HG03457 (cell line): ENCODE measurements at regions not wholly inside any gene's neighbourhood (a gene's known extent, or its start where the extent isn't known, plus 50 kb on each side); places are given as distances from the start of the nearest gene placed in this dataset.
"Not testable (repeated sequence)": the region's sequence is repeated elsewhere in the genome, so short reads cannot be mapped to it uniquely, and the experiment has no call there.

Source experiments
- ATAC-seq: cut with Tn5 transposase; IDR thresholded peaks from one replicate; pipeline ENCODE4 v1.9.1; 2021; ENCODE audit warnings: moderate number of reproducible peaks; ENCODE audit not compliant: unreplicated experiment

DNA sequence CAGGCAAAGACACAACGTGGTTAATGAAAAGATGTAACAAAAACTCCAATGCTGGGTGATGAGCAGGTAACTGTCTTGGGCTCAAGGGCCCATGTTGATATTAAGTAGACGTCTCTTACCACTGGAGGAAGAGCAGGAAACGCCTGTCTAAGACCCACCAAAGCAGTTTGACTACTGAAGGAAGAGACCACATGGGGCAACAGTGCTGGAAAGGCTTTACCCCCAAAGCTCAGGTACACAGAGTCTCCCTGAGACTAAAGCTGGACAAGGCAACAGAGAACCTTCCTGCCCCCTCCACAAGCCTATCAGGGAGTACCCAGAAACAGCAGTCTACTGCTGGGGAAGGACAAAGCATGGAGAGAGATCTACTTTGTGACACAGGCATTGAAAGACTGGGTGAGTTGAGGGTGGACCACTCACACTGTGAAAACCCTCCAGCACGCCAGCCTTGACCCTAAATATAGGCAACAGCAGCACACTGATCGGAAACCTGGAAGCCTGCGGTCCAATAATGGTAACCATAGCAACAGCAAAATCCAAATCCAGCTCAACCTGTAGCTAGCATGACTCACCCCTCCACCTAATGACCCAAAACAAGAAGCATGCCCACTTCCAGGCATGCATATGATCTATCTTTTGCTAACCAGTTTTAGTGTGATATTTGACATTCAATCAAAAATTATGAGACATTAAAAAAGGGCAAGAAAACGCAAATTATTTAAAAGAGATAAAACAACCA is 270.5 kb upstream of the SDK2 start:
- ATAC-seq = no peak

DNA sequence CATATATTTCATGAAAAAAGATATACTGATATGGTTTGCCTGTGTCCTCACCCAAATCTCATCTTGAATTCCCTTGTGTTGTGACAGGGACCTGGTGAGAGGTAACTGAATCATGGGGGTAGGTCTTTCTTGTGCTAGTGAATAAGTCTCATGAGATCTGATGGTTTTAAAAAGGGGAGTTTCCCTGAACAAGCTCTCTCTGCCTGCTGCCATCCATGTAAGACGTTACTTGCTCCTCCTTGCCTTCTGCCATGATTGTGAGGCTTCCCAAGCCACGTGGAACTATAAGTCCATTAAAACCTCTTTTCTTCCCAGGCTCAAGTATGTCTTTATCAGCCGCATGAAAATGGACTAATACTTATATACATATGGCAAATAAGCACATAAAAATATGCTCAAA is 274.8 kb upstream of the SDK2 start:
- not testable (repeated sequence) for ATAC-seq

DNA sequence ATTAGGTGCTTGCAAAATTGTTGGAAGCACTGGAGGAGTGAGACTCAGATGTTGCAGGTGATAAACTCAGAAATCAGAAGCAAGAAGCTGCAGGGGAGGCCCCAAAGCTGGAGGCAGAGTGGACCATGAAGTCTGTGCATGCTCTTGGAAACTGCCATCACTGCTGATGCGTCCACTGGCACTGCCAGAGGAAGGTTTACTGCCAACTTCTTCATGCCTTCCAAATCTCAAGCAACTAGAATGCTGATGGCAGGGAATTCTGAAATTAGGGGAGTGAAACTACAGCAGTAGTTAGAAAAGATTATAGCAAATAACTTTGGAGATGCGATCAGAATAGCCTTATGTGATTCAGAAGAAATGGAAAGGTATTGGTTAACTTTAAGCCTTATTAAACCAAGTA is 277.1 kb upstream of the SDK2 start:
- no peak for ATAC-seq

DNA sequence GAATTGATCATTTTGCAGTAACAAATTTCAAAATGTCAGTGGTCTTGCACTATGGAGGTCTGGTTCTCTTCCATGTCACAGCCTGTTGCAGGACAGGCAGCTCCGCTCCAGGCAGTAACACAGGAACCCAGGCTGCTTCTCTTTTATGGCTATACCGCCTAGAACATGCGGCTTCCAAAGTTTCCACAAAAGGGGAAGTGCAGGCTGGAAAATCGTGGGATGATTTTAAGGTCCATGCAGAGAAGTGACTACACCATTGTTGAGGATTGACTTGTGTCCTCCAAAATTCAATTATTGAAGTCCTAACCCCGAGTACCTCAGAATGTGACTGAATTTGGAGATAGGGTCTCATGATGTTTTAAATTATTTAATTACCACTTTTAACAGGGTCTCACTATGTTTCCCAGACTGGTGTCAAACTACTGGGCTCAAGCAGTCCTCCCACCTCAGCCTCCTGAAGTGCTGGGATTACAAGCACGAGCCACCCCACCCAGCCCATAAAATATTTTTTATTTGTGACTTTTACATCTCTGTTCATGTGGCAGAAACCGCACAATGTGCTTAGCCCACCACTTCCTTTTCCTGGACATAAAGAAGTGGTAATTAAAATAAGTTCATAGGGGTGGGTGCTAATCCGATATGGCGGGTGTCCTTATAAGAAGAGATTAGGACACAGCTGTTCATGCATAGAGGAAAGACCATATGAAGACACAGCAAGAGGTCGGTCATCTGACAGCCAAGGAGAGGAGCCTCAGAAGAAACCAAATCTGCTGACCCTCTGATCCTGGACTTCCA is 279.2 kb upstream of the RPL38 start:
- ATAC-seq = no peak

DNA sequence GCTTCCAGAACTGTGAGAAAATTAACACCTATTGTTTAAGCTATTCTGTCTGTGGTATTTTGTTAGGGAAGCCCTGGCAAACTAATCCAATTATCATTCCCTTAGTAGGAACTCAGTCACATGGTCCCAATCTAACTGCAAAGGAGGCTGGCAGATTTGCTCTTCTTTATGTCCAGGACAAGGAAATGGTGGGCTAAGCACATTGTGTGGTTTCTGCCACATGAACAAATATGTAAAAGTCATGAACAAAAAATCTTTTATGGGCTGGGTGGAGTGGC is 278.6 kb upstream of the RPL38 start:
- ATAC-seq = no peak

DNA sequence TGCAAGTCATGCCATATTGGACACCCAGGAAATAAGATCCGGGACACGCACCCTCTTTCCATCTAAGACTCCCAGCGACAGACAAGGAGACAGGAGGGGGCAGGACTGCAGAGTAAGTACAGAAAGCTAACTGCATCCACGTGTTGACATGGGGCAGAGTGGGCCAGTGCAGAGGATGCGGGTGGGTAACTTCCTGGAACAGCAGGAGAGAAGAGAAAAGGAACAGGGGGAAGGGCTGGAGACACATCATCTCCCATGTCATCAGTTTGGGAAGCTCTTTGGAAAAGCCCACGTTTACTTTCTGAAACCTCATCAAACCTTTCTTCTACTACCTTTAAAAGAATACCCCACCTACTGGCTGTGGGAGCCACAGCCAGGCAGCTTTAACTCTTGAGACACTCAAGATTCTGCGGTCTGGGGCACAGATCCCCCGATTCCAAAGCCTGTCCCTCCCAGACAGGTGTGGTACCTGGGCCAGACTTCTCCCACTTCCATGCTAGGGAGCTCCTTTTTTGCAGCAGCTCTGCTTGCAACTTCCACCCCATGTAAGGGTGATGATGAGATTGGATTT is 273.5 kb upstream of the RPL38 start:
- no peak for ATAC-seq

DNA sequence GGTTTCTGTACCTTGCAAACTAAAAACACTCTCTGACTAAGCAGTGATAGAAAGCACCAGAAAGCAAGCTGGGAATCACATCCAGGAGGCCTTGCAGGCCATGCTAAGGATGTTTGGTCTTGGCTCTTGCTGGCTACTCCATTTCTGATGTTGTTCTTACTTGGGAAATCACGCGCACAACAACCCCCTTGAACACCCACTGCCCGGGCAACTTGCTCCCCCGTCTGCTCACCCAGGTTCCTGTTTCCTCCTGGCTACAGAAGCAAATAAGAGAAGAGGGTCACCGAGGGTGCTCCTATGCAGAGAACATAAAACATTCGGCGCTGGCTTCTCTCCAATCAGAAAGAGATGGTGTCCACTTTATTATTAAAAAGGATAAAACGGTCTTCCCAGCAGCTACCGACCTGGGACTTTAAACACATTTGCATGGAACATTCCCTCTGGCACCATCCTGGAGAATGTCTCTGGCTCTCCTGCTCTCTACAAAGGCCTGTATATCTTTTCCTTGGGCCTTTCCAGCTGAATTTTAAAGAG is 271.2 kb upstream of the RPL38 start:
- ATAC-seq = no peak

DNA sequence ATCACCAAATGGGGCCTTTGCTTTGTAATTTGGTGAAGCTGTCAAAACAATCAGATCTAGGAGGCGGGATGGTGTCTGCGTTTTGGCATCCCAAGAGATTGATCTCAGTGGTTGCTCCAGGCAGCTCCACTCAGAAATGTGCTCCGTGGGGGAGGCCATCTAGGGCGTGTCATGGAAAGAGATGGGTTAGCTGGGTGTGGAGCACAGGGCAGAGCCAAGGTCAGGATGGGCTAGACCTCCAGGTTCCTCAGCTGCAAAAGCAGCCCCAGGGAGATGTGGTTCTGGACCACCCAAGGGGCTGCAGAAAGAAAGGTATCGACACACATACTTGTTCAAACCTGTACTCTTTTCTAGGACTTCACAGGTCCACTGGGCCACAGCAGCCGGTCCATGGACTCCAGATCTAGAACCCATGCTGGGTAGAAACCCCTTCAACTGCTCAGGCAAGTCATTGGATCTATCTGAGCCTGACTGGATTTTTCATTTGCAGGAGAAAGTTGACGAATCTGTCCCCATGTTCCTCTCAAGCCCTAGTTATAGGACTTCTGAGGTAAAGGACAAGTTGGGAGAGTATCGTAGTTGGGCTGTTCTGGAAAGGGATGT is 270.2 kb upstream of the RPL38 start:
- ATAC-seq = no peak

DNA sequence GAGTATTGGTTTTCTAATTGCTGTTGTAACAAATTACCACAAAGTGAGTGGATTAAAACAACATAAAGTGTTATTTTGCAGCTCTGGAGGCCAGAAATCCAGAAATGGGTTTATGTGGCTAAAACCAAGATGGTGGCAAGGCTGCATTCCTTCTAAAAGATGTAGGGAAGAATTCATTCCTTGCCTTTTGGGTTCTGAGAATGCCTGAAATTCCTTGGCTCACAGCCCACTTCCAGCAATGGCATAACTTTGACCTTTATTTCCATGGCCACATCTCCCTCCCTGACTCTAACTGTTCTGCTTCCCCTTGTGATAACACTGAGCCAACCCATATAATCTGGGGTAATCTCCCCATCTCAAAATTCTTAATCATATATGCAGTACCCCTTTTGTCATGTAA is 269.6 kb upstream of the RPL38 start:
- ATAC-seq = no peak

DNA sequence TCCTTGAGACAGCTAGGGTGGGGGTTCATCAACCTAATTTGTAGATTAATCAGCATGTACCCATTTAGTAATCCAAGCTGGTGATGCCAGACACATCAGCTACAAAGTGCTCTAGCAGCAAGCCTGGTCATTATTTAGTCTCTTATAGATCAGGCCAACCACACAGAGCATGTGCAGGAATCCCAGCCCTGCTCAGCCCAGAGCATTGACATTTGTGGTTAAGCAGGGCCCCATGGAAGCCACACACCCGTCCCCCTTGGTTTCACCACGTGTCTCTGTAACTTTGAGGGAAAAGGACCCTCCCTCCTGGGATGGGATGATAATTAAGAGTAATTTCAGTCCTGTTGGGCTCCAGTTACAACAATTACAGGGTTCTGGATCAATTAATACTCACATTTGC is 268.8 kb upstream of the RPL38 start:
- ATAC-seq = no peak

DNA sequence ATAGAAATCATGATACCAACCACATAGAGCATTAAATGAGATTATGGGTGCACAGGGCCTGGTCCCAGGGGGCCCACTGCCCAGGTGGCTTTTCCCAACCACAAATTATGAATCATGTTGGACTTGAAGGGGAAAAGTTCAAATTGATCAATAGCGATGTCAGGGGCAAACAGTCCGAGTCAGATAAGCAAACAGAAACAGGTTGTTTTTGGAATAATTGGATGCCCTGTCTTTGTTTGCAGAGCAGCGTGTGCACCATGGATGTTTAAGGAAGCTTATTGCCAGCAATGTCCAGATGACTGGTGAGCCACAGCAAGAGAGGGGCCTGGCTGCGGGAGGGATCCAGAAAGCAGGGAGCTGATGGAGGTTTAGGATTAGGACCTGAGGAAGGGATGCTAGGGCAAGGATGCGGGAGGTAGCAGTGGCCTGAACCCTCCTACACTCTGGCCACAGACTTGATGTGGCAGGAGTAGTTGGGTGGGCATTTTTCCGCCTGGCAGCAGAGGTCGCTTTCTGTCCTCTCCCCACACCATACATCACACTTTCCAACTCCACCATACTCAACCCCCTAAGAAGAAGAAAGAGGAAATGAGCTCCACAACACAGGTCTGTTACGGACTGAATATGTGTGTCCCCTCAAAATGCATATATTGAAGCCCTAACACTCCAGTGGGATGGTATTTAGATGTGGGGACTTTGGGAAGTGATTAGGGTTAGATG is 266.4 kb upstream of the RPL38 start:
- no peak for ATAC-seq

DNA sequence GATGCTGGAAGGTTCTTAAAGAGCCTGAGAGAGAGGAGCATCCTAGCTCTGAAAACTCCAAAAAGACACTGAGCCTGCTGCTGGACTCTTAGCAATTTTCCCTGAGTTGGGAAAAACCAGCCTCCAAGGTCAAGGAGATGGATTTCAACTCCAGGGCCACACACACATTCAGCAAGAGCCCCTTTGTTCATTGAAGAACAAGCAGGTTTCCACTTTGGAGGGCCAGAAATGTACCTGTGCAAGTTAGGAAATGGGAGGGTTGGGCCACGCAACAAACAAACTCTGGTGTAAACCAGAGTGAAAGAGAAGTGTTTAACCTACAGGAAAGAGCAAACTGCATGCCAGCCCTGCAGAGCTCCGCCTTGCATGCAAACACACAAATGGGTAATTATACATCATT is 264.8 kb upstream of the RPL38 start:
- ATAC-seq = no peak

DNA sequence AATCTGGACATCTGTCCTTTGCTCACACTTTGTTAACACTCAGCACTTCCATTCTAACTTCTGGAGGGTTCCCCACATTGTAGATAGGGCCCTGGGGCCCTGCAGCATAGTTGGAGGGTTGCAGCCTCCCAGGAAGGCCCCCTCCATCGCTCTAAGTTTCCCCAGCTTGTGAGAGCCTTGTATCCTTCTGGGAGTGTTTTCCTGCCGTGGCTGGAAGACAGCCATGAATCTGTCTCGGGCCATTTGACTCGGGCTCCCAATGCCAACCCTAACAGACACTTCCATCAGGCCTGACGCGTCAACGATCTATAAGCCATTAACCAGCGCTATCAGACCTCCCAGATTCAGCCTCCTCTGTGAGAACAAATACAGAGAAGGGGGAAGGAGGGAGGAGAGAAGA is 263.7 kb upstream of the RPL38 start:
- no peak for ATAC-seq

DNA sequence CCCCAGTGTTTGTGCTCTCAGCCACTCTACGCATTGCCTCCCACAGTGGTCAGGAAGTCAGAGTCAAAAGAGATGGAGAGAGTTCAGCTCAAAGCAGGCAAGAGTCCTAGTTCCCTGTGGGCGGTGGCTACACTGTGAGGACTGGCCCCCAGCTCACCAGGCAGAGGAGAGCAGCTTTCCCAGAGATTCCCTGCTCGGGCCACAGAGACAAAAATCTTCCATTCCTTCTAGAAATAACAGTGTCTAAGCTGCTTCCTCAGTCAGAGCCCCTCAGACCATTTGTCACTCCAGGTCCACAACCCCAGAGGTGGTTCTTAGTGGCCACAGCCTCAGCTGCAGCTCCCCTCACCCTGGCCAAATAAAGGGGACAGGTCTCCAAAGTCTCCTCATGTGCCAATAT is 263.0 kb upstream of the RPL38 start:
- ATAC-seq = no peak

DNA sequence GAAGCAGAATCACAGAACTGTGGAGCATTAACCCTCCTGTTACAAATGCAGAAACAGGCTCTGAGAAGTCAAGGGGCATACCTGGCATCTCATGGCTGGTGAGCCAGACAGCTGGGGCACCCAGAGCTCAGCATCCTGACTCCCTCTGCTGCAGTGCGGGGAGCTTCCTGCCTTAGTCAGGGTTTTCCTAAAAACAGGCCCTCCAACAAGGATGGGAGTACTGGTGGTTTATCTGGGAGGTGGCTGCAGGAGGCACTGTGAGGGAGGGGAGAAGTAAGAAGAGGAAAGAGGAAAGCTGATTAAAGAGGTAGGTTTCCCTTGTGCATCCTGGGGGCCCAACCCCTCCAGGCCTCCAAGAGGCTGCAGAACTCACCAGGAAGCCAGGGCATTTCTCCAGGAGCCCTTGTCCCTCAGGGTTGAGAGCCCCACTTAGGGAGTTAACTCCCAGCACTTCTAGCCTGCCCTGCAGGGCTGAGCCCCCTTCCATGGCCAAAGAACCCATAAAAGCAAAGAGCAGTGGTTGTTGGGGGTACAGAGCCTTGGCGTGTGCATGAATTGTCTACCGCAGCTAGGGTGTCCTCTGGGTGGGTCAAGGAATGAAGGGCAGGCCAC is 261.5 kb upstream of the RPL38 start:
- no peak for ATAC-seq

DNA sequence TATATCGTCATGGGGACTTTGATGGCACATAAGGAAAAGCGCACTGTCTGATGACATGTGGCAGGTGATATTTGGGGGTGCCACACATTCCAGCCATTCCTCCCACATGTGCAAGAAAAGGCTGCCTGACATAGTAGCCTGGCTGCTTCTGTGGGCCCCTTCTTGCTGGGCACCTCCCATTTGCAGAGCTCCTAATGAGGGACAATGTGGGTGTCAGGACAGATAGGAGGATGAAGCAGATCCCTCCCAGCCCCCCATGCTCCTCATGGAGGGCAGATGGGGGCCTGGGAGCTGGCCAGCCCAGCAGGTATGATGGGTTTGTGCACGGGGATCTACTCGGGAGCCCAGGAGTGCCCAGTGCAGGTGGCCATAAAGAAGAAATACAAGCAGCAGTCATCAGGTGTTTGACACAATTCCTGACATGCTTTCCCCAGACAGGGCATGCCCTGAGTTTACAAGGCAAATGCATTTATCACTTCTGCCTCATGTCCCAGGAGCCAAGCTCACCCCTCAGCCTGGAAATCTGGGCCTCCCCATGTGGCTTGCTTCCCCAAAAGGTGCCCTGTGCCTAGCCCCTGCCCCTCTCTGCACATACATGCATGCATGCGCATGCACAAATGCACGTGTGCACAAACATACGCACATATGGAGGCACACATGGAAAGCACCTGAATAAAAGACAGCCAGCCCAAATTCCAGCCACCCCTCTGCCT is 260.6 kb upstream of the RPL38 start:
- no peak for ATAC-seq

DNA sequence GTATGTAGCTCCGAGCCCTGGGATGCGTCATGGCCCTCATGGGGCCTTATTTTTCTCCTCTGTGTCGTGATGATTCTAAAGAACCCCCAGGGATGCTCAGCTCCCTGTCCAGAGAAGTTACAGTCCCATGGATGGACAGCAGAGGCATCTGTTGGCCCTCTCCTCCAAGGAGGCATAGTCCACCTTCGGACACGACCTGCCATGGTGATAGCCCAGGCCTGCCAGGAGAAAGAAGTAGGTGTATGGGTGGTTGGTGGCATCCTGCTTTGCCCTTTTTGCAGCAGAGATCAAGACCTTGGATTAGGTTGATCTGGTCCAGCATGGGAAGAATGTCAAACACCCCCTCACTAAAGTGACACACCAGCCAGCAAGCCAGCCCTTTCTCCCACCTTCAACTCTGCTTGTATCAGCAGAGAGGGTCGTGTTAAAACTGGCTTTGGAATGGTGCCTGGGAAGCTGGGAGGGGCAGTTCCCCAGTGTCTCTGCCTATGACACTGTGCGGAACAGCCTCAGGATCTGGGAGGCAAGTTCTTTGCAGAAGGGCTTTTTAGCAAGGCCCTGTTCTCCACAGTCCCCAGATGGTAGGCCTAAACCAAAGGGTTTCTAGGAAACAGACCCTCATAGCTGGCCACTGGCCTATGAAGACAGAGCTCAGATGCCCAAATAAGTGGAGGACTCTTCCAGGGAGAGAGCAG is 259.9 kb upstream of the RPL38 start:
- no peak for ATAC-seq

DNA sequence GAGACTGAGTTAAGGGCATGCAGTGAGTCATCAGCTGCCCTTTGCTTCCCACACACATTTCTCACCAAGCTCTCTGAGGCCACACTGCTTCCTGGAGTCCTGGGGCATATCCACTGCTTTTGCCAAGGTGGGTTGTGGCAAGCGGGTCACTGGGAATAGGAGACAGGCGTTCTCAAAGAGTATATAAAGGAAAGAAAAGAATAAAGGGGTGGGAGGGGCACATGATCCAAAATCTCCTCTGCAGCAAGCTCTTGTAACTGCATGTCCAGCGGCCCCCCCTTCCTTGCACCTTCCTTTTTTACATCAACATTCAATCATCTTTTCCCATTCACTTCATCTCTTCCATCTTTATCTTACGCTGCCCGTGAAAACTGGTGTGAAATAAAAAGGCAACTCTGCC is 259.1 kb upstream of the RPL38 start:
- no peak for ATAC-seq

DNA sequence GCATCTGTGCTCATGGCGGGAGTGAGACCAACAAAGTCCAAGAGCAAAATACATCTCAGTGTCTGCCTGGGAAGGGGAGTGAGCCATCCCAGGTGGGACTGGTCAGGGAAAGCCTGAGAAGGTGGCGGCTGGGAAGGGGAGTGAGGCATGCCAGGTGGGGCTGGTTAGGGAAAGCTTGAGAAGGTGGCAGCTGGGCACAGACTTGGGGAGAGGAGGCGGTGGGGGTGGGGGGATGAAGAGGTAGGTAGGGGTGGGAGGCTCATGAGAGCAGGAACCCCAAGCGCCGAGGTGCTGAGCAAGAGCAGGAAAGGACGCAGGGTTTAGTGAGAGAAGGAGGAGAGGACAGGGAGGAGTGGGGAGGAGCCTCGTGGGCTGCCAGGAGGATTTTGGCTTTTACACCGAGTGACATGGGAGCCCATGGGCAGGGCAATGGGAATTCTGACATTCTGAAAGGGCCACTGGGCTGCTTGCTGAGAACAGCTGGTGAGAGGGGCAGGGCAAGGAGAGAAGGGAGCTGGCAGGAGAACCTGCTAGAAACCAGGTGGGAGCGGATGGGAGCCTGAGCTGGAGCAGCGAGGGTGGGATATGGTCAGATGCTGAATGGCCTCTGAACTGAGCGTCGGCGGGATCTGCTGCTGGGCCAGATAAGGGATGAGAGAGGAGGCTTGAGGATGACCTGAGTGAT is 256.1 kb upstream of the RPL38 start:
- ATAC-seq = no peak
